Lung (tissue), 11 donors: ENCODE measurements at regions not wholly inside any gene's neighbourhood (a gene's known extent, or its start where the extent isn't known, plus 50 kb on each side); places are given as distances from the start of the nearest gene placed in this dataset.

Experiments used
- ATAC-seq: fragments of 200-7000 bp; cut with Tn5 transposase; one replicate; pipeline ENCODE4 v1.9.1; 2020; ENCODE audit warnings: moderate number of reproducible peaks; ENCODE audit not compliant: insufficient read depth, low FRiP score
- DNase-seq, 3 donors: peaks; one replicate each; pipeline ENCODE4 v3.0.0-alpha.2; 2013 to 2017
- H3K27ac ChIP-seq, 2 donors: one replicate each; pipeline ENCODE4 v1.5.1; 2013; ENCODE audit warnings: mild to moderate bottlenecking in 2 of 2, moderate library complexity in 2 of 2, control low read depth in 1 of 2, inconsistent platforms in 1 of 2, low read depth in 1 of 2, low read length in 1 of 2
- H3K27me3 ChIP-seq, 3 donors: one replicate each; pipeline ENCODE4 v1.5.1; 2013; ENCODE audit warnings: low read length in 2 of 3; ENCODE audit not compliant: control insufficient read depth in 3 of 3, insufficient read depth in 3 of 3
- H3K36me3 ChIP-seq, 4 donors: one replicate each; pipeline ENCODE4 v1.5.1; 2013; ENCODE audit warnings: low read length in 4 of 4, mild to moderate bottlenecking in 1 of 4, moderate library complexity in 1 of 4; ENCODE audit not compliant: control insufficient read depth in 4 of 4, insufficient read depth in 4 of 4
- H3K4me1 ChIP-seq, 5 donors: one replicate each; pipeline ENCODE4 v1.5.1; 2013; ENCODE audit warnings: low read length in 5 of 5, mild to moderate bottlenecking in 2 of 5, moderate library complexity in 1 of 5; ENCODE audit not compliant: control insufficient read depth in 5 of 5, insufficient read depth in 5 of 5
- H3K4me3 ChIP-seq: one replicate; pipeline ENCODE4 v1.5.1; 2013; ENCODE audit warnings: mild to moderate bottlenecking, control low read depth, moderate library complexity
- H3K9ac ChIP-seq, 2 donors: one replicate each; pipeline ENCODE4 v1.5.1; 2013; ENCODE audit warnings: low read length in 2 of 2, control low read depth in 1 of 2; ENCODE audit not compliant: insufficient read depth in 1 of 2
- H3K9me3 ChIP-seq, 4 donors: one replicate each; pipeline ENCODE4 v1.5.1; 2013; ENCODE audit warnings: low read length in 3 of 4, mild to moderate bottlenecking in 1 of 4, moderate library complexity in 1 of 4; ENCODE audit not compliant: control insufficient read depth in 4 of 4, insufficient read depth in 3 of 4
- WGBS, 2 donors: extraction: QIAGEN DNeasy Blood & Tissue Kit; methylation state at CpG; one replicate each; pipeline ENCODE4 v1.1.7; 2013; 5-methylcytosine and 5-hydroxymethylcytosine counted together
- TF ChIP-seq, protein P1 (sequence below): IDR thresholded peaks from 2 replicates; pipeline ENCODE4 v1.5.1; 2012; ENCODE audit warnings: mild to moderate bottlenecking; ENCODE audit errors: control extremely low read depth, extremely low read depth
- donor health status: control.
- donor health status: control.
- donor health status: Bipolar disorder and iron deficiency.
- donor health status: healthy.
- donor health status: DM: yes; HTN: yes; CAD: no.

DNA sequence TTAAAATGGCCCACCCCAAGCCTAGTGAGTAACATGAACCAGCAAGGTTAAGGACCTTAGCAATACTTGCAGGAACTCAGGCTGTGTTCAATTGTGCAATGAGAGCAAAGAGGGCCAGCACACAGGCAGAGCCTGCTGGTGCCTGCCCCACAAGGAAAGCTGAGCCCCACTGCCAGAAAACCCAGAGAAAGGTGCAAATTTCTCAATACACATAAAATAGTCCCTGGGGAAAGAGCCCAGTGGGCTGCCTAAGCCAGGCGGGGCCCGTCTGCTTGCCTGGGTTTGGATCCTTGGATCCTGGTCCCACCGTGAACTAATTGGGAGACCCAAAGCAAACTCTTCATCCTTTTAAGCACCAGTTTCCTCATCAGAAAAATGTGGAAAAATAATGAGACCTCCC lies 128.5 kb upstream of the CACNA1E start:
- Histone ChIP-seq H3K4me3 (no peak overlapping the region), H3K9me3 (peaks cover 0 to 4% (median 2%) of the 10 kb centered on the region in 4 donors), H3K27me3 (no peaks in the 10 kb centered on the region), H3K4me1 (peaks cover 0 to 5% (median 0%) of the 10 kb centered on the region in 5 donors), H3K27ac (no peak overlapping the region), H3K9ac (no peak overlapping the region), H3K36me3 (no peaks in the 10 kb centered on the region)
- TF ChIP-seq, protein P1, sequence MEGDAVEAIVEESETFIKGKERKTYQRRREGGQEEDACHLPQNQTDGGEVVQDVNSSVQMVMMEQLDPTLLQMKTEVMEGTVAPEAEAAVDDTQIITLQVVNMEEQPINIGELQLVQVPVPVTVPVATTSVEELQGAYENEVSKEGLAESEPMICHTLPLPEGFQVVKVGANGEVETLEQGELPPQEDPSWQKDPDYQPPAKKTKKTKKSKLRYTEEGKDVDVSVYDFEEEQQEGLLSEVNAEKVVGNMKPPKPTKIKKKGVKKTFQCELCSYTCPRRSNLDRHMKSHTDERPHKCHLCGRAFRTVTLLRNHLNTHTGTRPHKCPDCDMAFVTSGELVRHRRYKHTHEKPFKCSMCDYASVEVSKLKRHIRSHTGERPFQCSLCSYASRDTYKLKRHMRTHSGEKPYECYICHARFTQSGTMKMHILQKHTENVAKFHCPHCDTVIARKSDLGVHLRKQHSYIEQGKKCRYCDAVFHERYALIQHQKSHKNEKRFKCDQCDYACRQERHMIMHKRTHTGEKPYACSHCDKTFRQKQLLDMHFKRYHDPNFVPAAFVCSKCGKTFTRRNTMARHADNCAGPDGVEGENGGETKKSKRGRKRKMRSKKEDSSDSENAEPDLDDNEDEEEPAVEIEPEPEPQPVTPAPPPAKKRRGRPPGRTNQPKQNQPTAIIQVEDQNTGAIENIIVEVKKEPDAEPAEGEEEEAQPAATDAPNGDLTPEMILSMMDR = no peak
- DNase-seq (no peak), ATAC-seq (no peak)
- WGBS, 2 donors = 96 to 98% methylated on average over 3 of the region's 3 CpGs

DNA sequence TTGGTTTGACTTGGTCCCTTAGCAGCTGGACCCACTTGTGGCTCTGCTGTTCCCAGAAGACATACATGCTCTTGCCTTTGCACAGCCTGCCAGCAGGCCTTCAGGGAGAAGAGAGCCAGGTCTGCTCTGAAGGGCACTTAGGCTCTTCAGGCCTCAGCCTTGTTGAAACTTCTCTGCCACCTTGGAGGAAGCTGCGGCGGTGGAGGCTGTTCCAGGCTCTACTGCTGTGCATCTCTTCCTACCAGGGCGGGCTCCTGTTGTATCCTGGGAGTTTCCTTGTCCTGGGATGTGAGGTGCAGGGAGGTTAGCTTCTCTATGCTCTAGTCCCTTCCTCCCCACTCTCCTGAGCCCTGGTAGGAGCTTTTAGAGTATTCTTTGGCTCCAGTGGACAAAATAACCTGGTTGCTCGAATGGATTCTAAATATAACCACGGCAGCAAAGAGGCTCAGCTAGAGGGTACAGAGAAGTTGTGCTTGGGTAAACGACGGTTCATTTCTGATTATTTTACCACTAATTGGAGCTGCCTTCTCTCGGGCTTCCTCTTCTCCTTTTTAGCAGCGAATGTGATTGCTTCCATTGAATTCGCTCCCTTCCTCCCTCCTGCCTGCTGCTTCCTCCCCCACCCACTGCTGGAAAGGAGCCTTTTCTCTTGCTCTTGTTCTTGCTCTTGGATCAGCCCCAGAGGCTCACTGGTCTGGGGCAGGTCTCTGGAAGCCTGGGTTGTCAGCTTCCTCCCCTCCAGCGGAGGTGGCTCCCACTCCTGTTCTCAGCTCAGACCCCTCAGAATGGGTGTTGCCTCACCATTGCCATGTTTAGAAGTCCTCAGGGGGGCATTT lies 126.6 kb upstream of the CACNA1E start:
- H3K4me1 ChIP-seq = peaks cover 0 to 5% (median 0%) of the 10 kb centered on the region in 5 donors
- no peak overlapping the region for H3K9ac ChIP-seq
- ATAC-seq = no peak
- TF ChIP-seq, protein P1 = no peak
- no peak overlapping the region for H3K4me3 ChIP-seq
- peaks cover 0 to 2% (median 0%) of the 10 kb centered on the region in 4 donors for H3K9me3 ChIP-seq
- H3K27ac ChIP-seq = no peak overlapping the region
- DNase-seq = no peak
- H3K36me3 ChIP-seq = no peaks in the 10 kb centered on the region
- H3K27me3 ChIP-seq = no peaks in the 10 kb centered on the region
- 39 to 49% methylated on average over 11 of the region's 11 CpGs for WGBS, 2 donors

DNA sequence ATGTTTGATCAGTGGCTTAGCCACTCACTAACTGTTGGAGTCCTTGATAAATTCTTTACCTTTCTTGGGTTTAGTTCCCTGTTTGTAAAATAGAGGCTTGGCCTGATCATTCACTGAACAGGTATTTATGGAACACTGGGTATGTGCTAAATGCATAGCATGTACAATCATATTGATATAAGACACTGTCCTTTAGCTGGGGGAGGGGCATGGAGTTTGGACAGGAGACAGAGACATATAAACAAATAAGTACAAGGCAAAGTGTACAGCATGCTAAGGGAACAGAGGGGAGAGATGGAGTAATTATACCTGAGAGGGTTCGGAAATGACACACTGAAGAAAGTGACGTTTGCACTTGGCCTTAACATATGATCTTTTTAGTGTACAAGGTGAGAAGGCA lies 124.3 kb upstream of the CACNA1E start:
- Histone ChIP-seq H3K27me3 (no peaks in the 10 kb centered on the region), H3K27ac (no peak overlapping the region), H3K36me3 (no peaks in the 10 kb centered on the region), H3K9ac (no peak overlapping the region), H3K4me1 (peaks cover 0 to 5% (median 0%) of the 10 kb centered on the region in 5 donors), H3K9me3 (no peaks in the 10 kb centered on the region), H3K4me3 (no peak overlapping the region)
- DNase-seq (no peak), ATAC-seq (no peak)
- WGBS, 2 donors = 82 to 90% methylated on average over 2 of the region's 2 CpGs
- TF ChIP-seq, protein P1 = no peak

DNA sequence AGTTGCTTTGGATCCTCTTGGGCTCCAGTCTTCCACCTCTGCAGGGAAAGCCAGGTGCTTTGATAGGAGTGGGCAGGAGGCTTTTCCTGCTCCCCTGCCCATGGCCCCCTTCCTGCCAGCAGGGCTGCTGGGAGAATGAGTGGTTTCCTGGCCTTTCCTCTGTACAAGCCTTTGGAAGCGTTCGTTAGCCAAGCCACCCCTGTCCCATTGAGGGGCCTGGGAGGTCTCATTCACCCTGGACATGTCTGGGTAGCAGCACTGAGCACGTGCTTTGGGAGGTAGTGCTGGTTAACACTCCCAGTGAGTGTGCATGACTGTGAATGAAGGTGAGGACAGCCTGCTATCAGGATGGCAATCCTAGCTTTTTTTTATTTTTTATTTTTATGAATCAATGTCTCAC lies 118.5 kb upstream of the CACNA1E start:
- WGBS, 2 donors = 86 to 92% methylated on average over 3 of the region's 3 CpGs
- no peak for DNase-seq
- Histone ChIP-seq H3K4me1 (peaks cover 0 to 2% (median 0%) of the 10 kb centered on the region in 5 donors), H3K36me3 (no peaks in the 10 kb centered on the region), H3K9me3 (no peaks in the 10 kb centered on the region), H3K27me3 (no peaks in the 10 kb centered on the region), H3K9ac (no peak overlapping the region), H3K27ac (no peak overlapping the region), H3K4me3 (no peak overlapping the region)
- no peak for ATAC-seq
- TF ChIP-seq, protein P1 = no peak
